Fibroblast of lung (primary cell): ENCODE measurements at regions not wholly inside any gene's neighbourhood (a gene's known extent, or its start where the extent isn't known, plus 50 kb on each side); places are given as distances from the start of the nearest gene placed in this dataset.
"Not testable (repeated sequence)": the region's sequence is repeated elsewhere in the genome, so short reads cannot be mapped to it uniquely, and the experiment has no call there.

Experiments used
- CTCF ChIP-seq, 2 donors: IDR thresholded peaks in 1 of 2; conservative IDR thresholded peaks in 1 of 2; 1 replicate in 1 of 2; 2 replicates in 1 of 2; pipeline ENCODE4 v1.5.1; 2011 to 2012; ENCODE audit warnings: low read length in 2 of 2, control low read depth in 1 of 2, inconsistent platforms in 1 of 2, low read depth in 1 of 2, mild to moderate bottlenecking in 1 of 2
- EZH2 ChIP-seq: IDR thresholded peaks from 2 replicates; pipeline ENCODE4 v1.5.1; 2012; ENCODE audit warnings: low read length, control low read depth, mild to moderate bottlenecking; ENCODE audit errors: missing control alignments

GRCh38 chr4:94155404-94155803, 52.3 kb upstream of the SMARCAD1 start:
- not testable (repeated sequence) for TF ChIP-seq CTCF (conservative IDR thresholded peaks at IDR 0.05 in 1 of 2, IDR thresholded peaks at IDR 0.05 in 1 of 2; ENCODE audit: low read depth in 1 of 2, low read length in 2 of 2); EZH2
